ENCODE measurements at regions not wholly inside any gene's neighbourhood (a gene's known extent, or its start where the extent isn't known, plus 50 kb on each side); places are given as distances from the start of the nearest gene placed in this dataset.
"Not testable (repeated sequence)": the region's sequence is repeated elsewhere in the genome, so short reads cannot be mapped to it uniquely, and the experiment has no call there.

- DNase-seq (ENCODE audit: insufficient read length) (no peak), FAIRE-seq (peak; percentile 5)
- TF ChIP-seq POLR2AphosphoS5 (IDR thresholded peaks at IDR 0.05; ENCODE audit: low read depth, low read length) (no peak), POLR2A (IDR thresholded peaks at IDR 0.05; ENCODE audit: low read depth, low read length) (no peak), TAF1 (IDR thresholded peaks at IDR 0.05; ENCODE audit: borderline replicate concordance, low read depth, low read length) (no peak)
Observed at GRCh38 chr2:39995005-39995737, 216.1 kb upstream of the THUMPD2 start.

DNA sequence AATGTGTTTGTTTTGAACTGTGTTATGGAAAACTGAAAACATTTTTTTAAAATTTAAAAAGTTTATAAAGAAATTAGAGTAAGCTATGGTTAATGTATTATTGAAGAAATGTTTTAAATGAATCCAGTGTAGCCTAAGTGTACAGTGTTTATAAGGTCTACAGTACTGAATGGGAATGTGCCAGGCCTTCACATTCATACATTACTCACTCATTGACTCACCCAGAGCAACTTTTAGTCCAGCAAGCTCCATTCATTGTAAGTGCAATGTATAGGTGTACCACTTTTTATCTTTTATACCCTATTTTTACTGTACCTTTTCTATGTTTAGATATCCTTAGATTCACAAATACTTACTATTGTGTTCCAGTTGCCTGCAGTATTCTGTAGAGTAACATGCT, 215.1 kb upstream of the THUMPD2 start:
- no peak for FAIRE-seq
- no peak for DNase-seq (ENCODE audit: insufficient read length)
- TF ChIP-seq POLR2AphosphoS5 (IDR thresholded peaks at IDR 0.05; ENCODE audit: low read depth, low read length) = no peak

- DNase-seq (ENCODE audit: insufficient read length) = no peak
- no peak for FAIRE-seq
- no peak for TF ChIP-seq POLR2A (IDR thresholded peaks at IDR 0.05; ENCODE audit: low read depth, low read length)
- TF ChIP-seq POLR2AphosphoS5 (IDR thresholded peaks at IDR 0.05; ENCODE audit: low read depth, low read length) = no peak
- TF ChIP-seq TAF1 (IDR thresholded peaks at IDR 0.05; ENCODE audit: borderline replicate concordance, low read depth, low read length) = no peak
Observed at GRCh38 chr2:39991298-39991697, 212.2 kb upstream of the THUMPD2 start.

GRCh38 chr2:39990335-39990900, 211.4 kb upstream of the THUMPD2 start:
- TF ChIP-seq POLR2A (IDR thresholded peaks at IDR 0.05; ENCODE audit: low read depth, low read length) (no peak), TAF1 (IDR thresholded peaks at IDR 0.05; ENCODE audit: borderline replicate concordance, low read depth, low read length) (no peak), POLR2AphosphoS5 (IDR thresholded peaks at IDR 0.05; ENCODE audit: low read depth, low read length) (no peak)
- FAIRE-seq (no peak), DNase-seq (ENCODE audit: insufficient read length) (no peak)

- DNase-seq (ENCODE audit: insufficient read length) (no peak), FAIRE-seq (no peak)
- TF ChIP-seq POLR2A (IDR thresholded peaks at IDR 0.05; ENCODE audit: low read depth, low read length) (no peak), TAF1 (IDR thresholded peaks at IDR 0.05; ENCODE audit: borderline replicate concordance, low read depth, low read length) (no peak)
Observed at GRCh38 chr2:39989888-39990287, 210.8 kb upstream of the THUMPD2 start.

GRCh38 chr2:39981883-39982311, 202.8 kb upstream of the THUMPD2 start:
- FAIRE-seq = no peak
- no peak for DNase-seq (ENCODE audit: insufficient read length)
- TF ChIP-seq TAF1 (IDR thresholded peaks at IDR 0.05; ENCODE audit: borderline replicate concordance, low read depth, low read length) (no peak), POLR2A (IDR thresholded peaks at IDR 0.05; ENCODE audit: low read depth, low read length) (no peak), POLR2AphosphoS5 (IDR thresholded peaks at IDR 0.05; ENCODE audit: low read depth, low read length) (no peak)

GRCh38 chr2:39975476-39976020, 196.5 kb upstream of the THUMPD2 start:
- DNase-seq (ENCODE audit: insufficient read length) (no peak), FAIRE-seq (no peak)
- TF ChIP-seq POLR2AphosphoS5 (IDR thresholded peaks at IDR 0.05; ENCODE audit: low read depth, low read length) = no peak
- TF ChIP-seq TAF1 (IDR thresholded peaks at IDR 0.05; ENCODE audit: borderline replicate concordance, low read depth, low read length) = no peak
- no peak for TF ChIP-seq POLR2A (IDR thresholded peaks at IDR 0.05; ENCODE audit: low read depth, low read length)

DNA sequence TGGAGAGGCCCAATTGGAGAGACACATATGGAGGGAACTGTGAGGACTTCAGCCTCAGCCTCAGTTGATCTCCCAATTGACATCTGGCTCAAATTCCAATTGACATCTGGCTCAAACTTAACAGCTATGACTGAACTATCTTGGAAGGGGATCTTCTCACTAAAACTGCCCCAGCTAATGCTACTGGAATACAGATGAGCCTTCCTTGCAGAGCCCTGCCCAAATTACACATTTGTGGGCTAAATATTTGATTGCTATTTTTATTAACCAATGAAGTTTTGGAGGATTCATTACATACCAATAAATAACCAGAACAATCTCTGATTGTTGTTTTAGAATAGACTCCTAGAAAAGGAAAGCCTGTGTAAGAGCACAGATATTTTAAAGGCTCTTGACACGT, 189.0 kb upstream of the THUMPD2 start:
- DNase-seq (ENCODE audit: insufficient read length) (no peak), FAIRE-seq (no peak)
- TF ChIP-seq TAF1 (IDR thresholded peaks at IDR 0.05; ENCODE audit: borderline replicate concordance, low read depth, low read length) (no peak), POLR2AphosphoS5 (IDR thresholded peaks at IDR 0.05; ENCODE audit: low read depth, low read length) (no peak), POLR2A (IDR thresholded peaks at IDR 0.05; ENCODE audit: low read depth, low read length) (no peak)

GRCh38 chr2:39960681-39961080, 181.6 kb upstream of the THUMPD2 start:
- not testable (repeated sequence) for FAIRE-seq; DNase-seq (ENCODE audit: insufficient read length)

DNA sequence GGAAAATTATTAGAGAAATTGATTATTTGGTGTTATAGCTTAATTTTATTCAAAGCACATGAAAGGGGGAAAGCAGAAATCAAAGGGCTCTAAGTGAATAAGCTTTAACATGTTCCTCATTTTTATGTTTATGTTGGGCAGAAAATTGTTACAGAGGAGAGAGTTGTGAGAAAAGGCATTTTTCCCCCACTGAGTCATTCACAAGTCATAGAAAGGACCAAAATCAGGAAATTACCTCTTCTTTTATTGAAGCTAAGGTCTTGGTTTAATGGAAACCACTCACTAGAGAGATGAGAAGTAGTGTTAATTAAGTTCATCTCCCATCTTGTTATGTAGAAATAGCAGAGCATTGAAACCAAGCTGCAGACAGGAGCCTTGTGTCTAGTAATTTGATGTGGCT, 175.3 kb upstream of the THUMPD2 start:
- no peak for TF ChIP-seq POLR2AphosphoS5 (IDR thresholded peaks at IDR 0.05; ENCODE audit: low read depth, low read length)
- no peak for TF ChIP-seq POLR2A (IDR thresholded peaks at IDR 0.05; ENCODE audit: low read depth, low read length)
- no peak for TF ChIP-seq TAF1 (IDR thresholded peaks at IDR 0.05; ENCODE audit: borderline replicate concordance, low read depth, low read length)
- FAIRE-seq = no peak
- DNase-seq (ENCODE audit: insufficient read length) = no peak

GRCh38 chr2:39949131-39949530, 170.1 kb upstream of the THUMPD2 start:
- FAIRE-seq (no peak), DNase-seq (ENCODE audit: insufficient read length) (no peak)

DNA sequence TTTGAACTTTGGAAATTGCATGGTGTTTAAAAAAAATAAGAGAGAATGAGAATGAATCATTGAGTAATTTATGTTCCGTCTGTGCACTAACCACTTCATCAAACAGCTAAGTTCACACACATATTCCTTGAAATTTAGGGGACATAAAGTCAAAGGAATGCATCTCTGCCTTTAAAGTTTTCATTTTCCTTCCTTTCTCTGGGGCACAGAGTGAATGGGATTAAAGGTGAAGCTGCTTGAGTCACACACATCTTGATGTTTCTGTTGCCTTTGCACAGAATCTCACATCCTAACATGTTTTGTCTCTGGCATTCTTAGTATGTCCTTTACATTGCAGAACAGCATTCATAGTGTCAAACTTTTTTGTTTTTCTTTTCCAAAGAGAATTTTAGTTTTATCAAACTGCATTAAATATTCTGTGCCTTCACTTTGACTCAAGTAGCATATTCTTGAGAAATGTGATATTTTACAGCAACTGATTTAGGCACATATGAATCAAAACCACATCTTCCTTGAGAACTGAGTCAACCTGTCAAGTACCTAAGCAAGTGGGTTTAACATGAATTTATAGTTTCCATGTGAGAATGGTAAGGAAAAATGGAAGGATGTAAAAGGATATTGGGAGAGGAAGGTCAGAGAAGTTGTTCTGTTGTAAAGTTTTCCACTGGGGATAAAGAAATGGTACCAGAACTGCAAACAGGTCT, 169.1 kb upstream of the THUMPD2 start:
- FAIRE-seq = no peak
- TF ChIP-seq POLR2A (IDR thresholded peaks at IDR 0.05; ENCODE audit: low read depth, low read length) = no peak
- TF ChIP-seq TAF1 (IDR thresholded peaks at IDR 0.05; ENCODE audit: borderline replicate concordance, low read depth, low read length) = no peak
- TF ChIP-seq POLR2AphosphoS5 (IDR thresholded peaks at IDR 0.05; ENCODE audit: low read depth, low read length) = no peak
- no peak for DNase-seq (ENCODE audit: insufficient read length)

More at GRCh38 chr2:39949131-39949530, 170.1 kb upstream of the THUMPD2 start:
- no peak for TF ChIP-seq POLR2AphosphoS5 (IDR thresholded peaks at IDR 0.05; ENCODE audit: low read depth, low read length)
- TF ChIP-seq TAF1 (IDR thresholded peaks at IDR 0.05; ENCODE audit: borderline replicate concordance, low read depth, low read length) = no peak
- TF ChIP-seq POLR2A (IDR thresholded peaks at IDR 0.05; ENCODE audit: low read depth, low read length) = no peak
